ENCODE measurements at regions not wholly inside any gene's neighbourhood (a gene's known extent, or its start where the extent isn't known, plus 50 kb on each side); places are given as distances from the start of the nearest gene placed in this dataset.
"Not testable (repeated sequence)": the region's sequence is repeated elsewhere in the genome, so short reads cannot be mapped to it uniquely, and the experiment has no call there.

DNA sequence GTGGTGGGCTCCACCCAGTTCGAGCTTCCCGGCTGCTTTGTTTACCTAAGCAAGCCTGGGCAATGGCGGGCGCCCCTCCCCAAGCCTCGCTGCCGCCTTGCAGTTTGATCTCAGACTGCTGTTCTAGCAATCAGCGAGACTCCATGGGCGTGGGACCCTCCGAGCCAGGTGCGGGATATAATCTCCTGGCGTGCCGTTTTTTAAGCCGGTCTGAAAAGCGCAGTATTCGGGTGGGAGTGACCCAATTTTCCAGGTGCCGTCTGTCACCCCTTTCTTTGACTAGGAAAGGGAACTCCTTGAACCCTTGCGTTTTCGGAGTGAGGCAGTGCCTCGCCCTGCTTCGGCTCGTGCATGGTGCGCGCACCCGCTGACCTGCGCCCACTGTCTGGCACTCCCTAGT is 94.4 kb downstream of the ASMT start:
- not testable (repeated sequence) for H3K4me3 ChIP-seq (ENCODE audit: insufficient read depth in 1 of 2, low read depth in 1 of 2, low read length in 2 of 2); H2BK5ac ChIP-seq (ENCODE audit: low read depth, low read length, poor library complexity, severe bottlenecking); H2AK5ac ChIP-seq (ENCODE audit: low read length, severe bottlenecking); H3K9ac ChIP-seq (ENCODE audit: low read length); H3K4me1 ChIP-seq (ENCODE audit: control insufficient read depth, insufficient read depth, low read depth, low read length); H3K14ac ChIP-seq (ENCODE audit: low read length in 2 of 2); H3K4me2 ChIP-seq (ENCODE audit: low read length, poor library complexity, severe bottlenecking); H4K8ac ChIP-seq (ENCODE audit: low read length); H2BK120ac ChIP-seq (ENCODE audit: low read depth, low read length); H3K23ac ChIP-seq (ENCODE audit: low read length in 2 of 2); H2BK12ac ChIP-seq (ENCODE audit: low read length in 2 of 2); H3K36me3 ChIP-seq (ENCODE audit: control insufficient read depth in 1 of 2, insufficient read depth in 2 of 2, low read depth in 1 of 2, low read length in 2 of 2); H3K4ac ChIP-seq (ENCODE audit: low read depth in 1 of 2, low read length in 2 of 2); H3K79me1 ChIP-seq (replicated peaks; ENCODE audit: low read length, poor library complexity, severe bottlenecking); H3K9me3 ChIP-seq (ENCODE audit: control insufficient read depth, low read length); H3K27ac ChIP-seq (ENCODE audit: low read length, poor library complexity, severe bottlenecking); H3K27me3 ChIP-seq (ENCODE audit: control insufficient read depth in 1 of 2, insufficient read depth in 1 of 2, low read length in 2 of 2); H4K91ac ChIP-seq (ENCODE audit: low read length); H3K18ac ChIP-seq (ENCODE audit: low read depth in 1 of 2, low read length in 2 of 2); H2BK15ac ChIP-seq (ENCODE audit: low read depth, poor library complexity, severe bottlenecking); H2AFZ ChIP-seq (ENCODE audit: low read depth, low read length); DNase-seq
- WGBS: 94% methylated on average over 24 of the region's 25 CpGs

DNA sequence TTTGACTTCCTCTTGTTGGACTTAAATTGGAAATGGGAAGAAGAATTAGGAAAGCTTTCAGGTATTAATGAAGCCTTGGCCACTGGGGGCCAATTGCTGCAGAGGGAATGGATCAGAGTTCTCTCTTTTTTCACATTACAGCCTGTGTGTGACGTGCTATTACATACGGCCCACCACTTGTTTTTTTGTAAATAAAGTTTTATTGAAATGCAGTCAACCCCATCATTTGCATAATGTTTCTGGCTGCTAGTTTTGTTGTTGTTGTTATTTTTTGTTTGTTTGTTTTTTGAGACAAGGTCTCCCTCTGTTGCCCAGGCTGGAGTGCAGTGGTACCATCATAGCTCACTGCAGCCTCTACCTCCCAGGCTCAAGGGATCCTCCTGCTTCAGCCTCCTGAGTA is 98.4 kb downstream of the ASMT start:
- H3K79me1 ChIP-seq (replicated peaks; ENCODE audit: low read length, poor library complexity, severe bottlenecking): no peaks in the 10 kb centered on the region
- WGBS: 100% methylated on average over 1 of the region's 2 CpGs
- no peak overlapping the region for H3K14ac ChIP-seq (ENCODE audit: low read length in 2 of 2)
- H3K36me3 ChIP-seq (ENCODE audit: control insufficient read depth in 1 of 2, insufficient read depth in 2 of 2, low read depth in 1 of 2, low read length in 2 of 2): no peaks in the 10 kb centered on the region
- no peak overlapping the region for H2BK12ac ChIP-seq (ENCODE audit: low read length in 2 of 2)
- no peak overlapping the region for H4K91ac ChIP-seq (ENCODE audit: low read length)
- no peak overlapping the region for H3K27ac ChIP-seq (ENCODE audit: low read length, poor library complexity, severe bottlenecking)
- H4K8ac ChIP-seq (ENCODE audit: low read length): no peak overlapping the region
- H3K9ac ChIP-seq (ENCODE audit: low read length): no peak overlapping the region
- H3K4me2 ChIP-seq (ENCODE audit: low read length, poor library complexity, severe bottlenecking): no peak overlapping the region
- peaks cover 7% of the 10 kb centered on the region for H3K9me3 ChIP-seq (ENCODE audit: control insufficient read depth, low read length)
- H2BK5ac ChIP-seq (ENCODE audit: low read depth, low read length, poor library complexity, severe bottlenecking): no peak overlapping the region
- no peak overlapping the region for H2BK120ac ChIP-seq (ENCODE audit: low read depth, low read length)
- no peak overlapping the region for H3K4ac ChIP-seq (ENCODE audit: low read depth in 1 of 2, low read length in 2 of 2)
- no peaks in the 10 kb centered on the region for H3K4me1 ChIP-seq (ENCODE audit: control insufficient read depth, insufficient read depth, low read depth, low read length)
- no peaks in the 10 kb centered on the region for H3K27me3 ChIP-seq (ENCODE audit: control insufficient read depth in 1 of 2, insufficient read depth in 1 of 2, low read length in 2 of 2)
- no peak overlapping the region for H2BK15ac ChIP-seq (ENCODE audit: low read depth, poor library complexity, severe bottlenecking)
- H2AK5ac ChIP-seq (ENCODE audit: low read length, severe bottlenecking): no peak overlapping the region
- DNase-seq: no peak
- no peak overlapping the region for H3K18ac ChIP-seq (ENCODE audit: low read depth in 1 of 2, low read length in 2 of 2)
- H3K23ac ChIP-seq (ENCODE audit: low read length in 2 of 2): no peak overlapping the region
- no peak overlapping the region for H3K4me3 ChIP-seq (ENCODE audit: insufficient read depth in 1 of 2, low read depth in 1 of 2, low read length in 2 of 2)
- H2AFZ ChIP-seq (ENCODE audit: low read depth, low read length): no peak overlapping the region

DNA sequence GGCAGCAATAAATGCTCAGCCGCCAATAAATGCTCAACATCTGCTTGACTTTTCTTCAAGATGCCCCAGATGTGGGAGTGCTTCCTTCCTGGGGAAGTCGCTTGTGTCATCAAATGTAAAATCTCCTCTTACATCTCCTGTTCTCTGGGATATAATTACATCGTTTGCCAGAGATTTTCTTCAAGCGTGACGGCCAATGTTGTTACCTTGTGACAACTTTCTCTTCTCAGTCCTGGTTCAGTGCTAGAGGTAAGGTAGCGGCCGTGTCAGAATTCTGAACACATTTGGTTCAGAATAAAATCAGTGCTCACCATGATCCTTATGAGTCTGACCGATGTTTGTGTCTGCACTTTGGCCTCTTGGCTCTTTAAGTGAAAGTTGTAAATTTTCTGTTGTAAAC is 102.5 kb downstream of the ASMT start:
- no peaks in the 10 kb centered on the region for H3K79me1 ChIP-seq (replicated peaks; ENCODE audit: low read length, poor library complexity, severe bottlenecking)
- H3K23ac ChIP-seq (ENCODE audit: low read length in 2 of 2): no peak overlapping the region
- H4K8ac ChIP-seq (ENCODE audit: low read length): no peak overlapping the region
- no peak overlapping the region for H2BK15ac ChIP-seq (ENCODE audit: low read depth, poor library complexity, severe bottlenecking)
- no peaks in the 10 kb centered on the region for H3K36me3 ChIP-seq (ENCODE audit: control insufficient read depth in 1 of 2, insufficient read depth in 2 of 2, low read depth in 1 of 2, low read length in 2 of 2)
- no peak overlapping the region for H3K18ac ChIP-seq (ENCODE audit: low read depth in 1 of 2, low read length in 2 of 2)
- no peak for DNase-seq
- H3K4ac ChIP-seq (ENCODE audit: low read depth in 1 of 2, low read length in 2 of 2): no peak overlapping the region
- no peak overlapping the region for H2BK5ac ChIP-seq (ENCODE audit: low read depth, low read length, poor library complexity, severe bottlenecking)
- H3K27ac ChIP-seq (ENCODE audit: low read length, poor library complexity, severe bottlenecking): no peak overlapping the region
- H3K9ac ChIP-seq (ENCODE audit: low read length): no peak overlapping the region
- H2AK5ac ChIP-seq (ENCODE audit: low read length, severe bottlenecking): no peak overlapping the region
- H3K4me3 ChIP-seq (ENCODE audit: insufficient read depth in 1 of 2, low read depth in 1 of 2, low read length in 2 of 2): no peak overlapping the region
- WGBS: 65% methylated on average over 8 of the region's 8 CpGs
- H4K91ac ChIP-seq (ENCODE audit: low read length): no peak overlapping the region
- no peaks in the 10 kb centered on the region for H3K27me3 ChIP-seq (ENCODE audit: control insufficient read depth in 1 of 2, insufficient read depth in 1 of 2, low read length in 2 of 2)
- H3K9me3 ChIP-seq (ENCODE audit: control insufficient read depth, low read length): peaks cover 7% of the 10 kb centered on the region
- no peak overlapping the region for H2BK120ac ChIP-seq (ENCODE audit: low read depth, low read length)
- no peak overlapping the region for H2BK12ac ChIP-seq (ENCODE audit: low read length in 2 of 2)
- H3K4me1 ChIP-seq (ENCODE audit: control insufficient read depth, insufficient read depth, low read depth, low read length): no peaks in the 10 kb centered on the region
- H3K4me2 ChIP-seq (ENCODE audit: low read length, poor library complexity, severe bottlenecking): no peak overlapping the region
- H3K14ac ChIP-seq (ENCODE audit: low read length in 2 of 2): no peak overlapping the region
- H2AFZ ChIP-seq (ENCODE audit: low read depth, low read length): no peak overlapping the region

DNA sequence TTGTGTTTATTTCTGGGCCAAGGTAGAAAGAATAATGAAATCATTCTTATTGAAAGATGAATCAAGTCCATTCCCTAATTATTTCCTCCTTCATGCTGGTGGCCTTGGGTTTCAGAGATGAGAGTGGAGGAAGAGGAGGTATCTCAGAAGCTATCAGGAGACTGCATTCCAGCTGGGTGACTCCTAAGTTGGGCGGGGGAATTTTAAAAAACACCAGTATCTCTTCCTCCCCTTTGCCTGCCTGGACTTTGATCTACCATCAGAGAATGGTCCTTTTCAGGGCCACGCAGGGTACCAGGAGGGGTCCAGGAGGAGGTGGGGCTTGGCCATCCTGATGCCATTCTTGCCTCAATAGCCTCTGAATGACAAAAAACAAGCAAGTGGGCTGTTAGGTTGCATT is 104.4 kb downstream of the ASMT start:
- no peak overlapping the region for H2BK5ac ChIP-seq (ENCODE audit: low read depth, low read length, poor library complexity, severe bottlenecking)
- no peak overlapping the region for H3K4me2 ChIP-seq (ENCODE audit: low read length, poor library complexity, severe bottlenecking)
- no peak overlapping the region for H3K9ac ChIP-seq (ENCODE audit: low read length)
- H3K27me3 ChIP-seq (ENCODE audit: control insufficient read depth in 1 of 2, insufficient read depth in 1 of 2, low read length in 2 of 2): no peaks in the 10 kb centered on the region
- H3K27ac ChIP-seq (ENCODE audit: low read length, poor library complexity, severe bottlenecking): no peak overlapping the region
- H4K8ac ChIP-seq (ENCODE audit: low read length): no peak overlapping the region
- H3K23ac ChIP-seq (ENCODE audit: low read length in 2 of 2): no peak overlapping the region
- H3K9me3 ChIP-seq (ENCODE audit: control insufficient read depth, low read length): peaks cover 8% of the 10 kb centered on the region
- 30% methylated on average over 1 of the region's 2 CpGs for WGBS
- H2AFZ ChIP-seq (ENCODE audit: low read depth, low read length): no peak overlapping the region
- no peak overlapping the region for H2AK5ac ChIP-seq (ENCODE audit: low read length, severe bottlenecking)
- H3K18ac ChIP-seq (ENCODE audit: low read depth in 1 of 2, low read length in 2 of 2): no peak overlapping the region
- DNase-seq: no peak
- H3K4ac ChIP-seq (ENCODE audit: low read depth in 1 of 2, low read length in 2 of 2): no peak overlapping the region
- H3K4me1 ChIP-seq (ENCODE audit: control insufficient read depth, insufficient read depth, low read depth, low read length): no peaks in the 10 kb centered on the region
- H3K79me1 ChIP-seq (replicated peaks; ENCODE audit: low read length, poor library complexity, severe bottlenecking): no peaks in the 10 kb centered on the region
- no peak overlapping the region for H3K14ac ChIP-seq (ENCODE audit: low read length in 2 of 2)
- H4K91ac ChIP-seq (ENCODE audit: low read length): no peak overlapping the region
- H3K36me3 ChIP-seq (ENCODE audit: control insufficient read depth in 1 of 2, insufficient read depth in 2 of 2, low read depth in 1 of 2, low read length in 2 of 2): no peaks in the 10 kb centered on the region
- H2BK12ac ChIP-seq (ENCODE audit: low read length in 2 of 2): no peak overlapping the region
- no peak overlapping the region for H2BK15ac ChIP-seq (ENCODE audit: low read depth, poor library complexity, severe bottlenecking)
- no peak overlapping the region for H2BK120ac ChIP-seq (ENCODE audit: low read depth, low read length)
- H3K4me3 ChIP-seq (ENCODE audit: insufficient read depth in 1 of 2, low read depth in 1 of 2, low read length in 2 of 2): no peak overlapping the region
